Prostate gland (tissue), 2 donors: ENCODE measurements at regions not wholly inside any gene's neighbourhood (a gene's known extent, or its start where the extent isn't known, plus 50 kb on each side); places are given as distances from the start of the nearest gene placed in this dataset.

Experiments used
- DNase-seq: peaks from one replicate; pipeline ENCODE4 v3.0.0-alpha.2; 2019; ENCODE audit warnings: low spot score
- H3K27ac ChIP-seq, 2 donors: fragments of 200-600 bp; sonication (generic); 2 replicates each; pipeline ENCODE4 v1.5.1; 2017 to 2019
- H3K27me3 ChIP-seq: fragments of 200-600 bp; sonication (generic); replicated peaks from 2 replicates; pipeline ENCODE4 v1.5.1; 2019; ENCODE audit not compliant: insufficient read depth
- H3K36me3 ChIP-seq, 2 donors: fragments of 200-600 bp; sonication (generic); 1 replicate in 1 of 2; 2 replicates in 1 of 2; pipeline versions ENCODE4 v1.5.1 to v1.8.1; 2017 to 2019
- H3K4me1 ChIP-seq: fragments of 200-600 bp; sonication (generic); replicated peaks from 2 replicates; pipeline ENCODE4 v1.5.1; 2019
- H3K4me3 ChIP-seq, 2 donors: fragments of 200-600 bp; sonication (generic); 2 replicates each; pipeline ENCODE4 v1.5.1; 2017 to 2019
- H3K9me3 ChIP-seq: fragments of 200-600 bp; sonication (generic); 2 replicates; pipeline ENCODE4 v1.5.1; 2017
- POLR2A ChIP-seq: fragments of 450-650 bp; IDR thresholded peaks from one replicate; pipeline ENCODE4 v1.6.1; 2016; ENCODE audit warnings: antibody characterized with exemption, mild to moderate bottlenecking
- POLR2AphosphoS5 ChIP-seq: sonication (generic); formaldehyde crosslinking; IDR thresholded peaks from one replicate; pipeline ENCODE4 v1.6.1; 2017; ENCODE audit warnings: antibody characterized with exemption
- WGBS: methylation state at CpG from one replicate; pipeline ENCODE4 v1.1.5; 2018; 5-methylcytosine and 5-hydroxymethylcytosine counted together
- intact Hi-C: fragments of 100-400 bp; cut with DNase I; formaldehyde crosslinking; loops from one replicate; pipeline ENCODE4 v1.14.2; 2022
- TF ChIP-seq, protein P1 (sequence below), 4 experiments: fragments of 200-600 bp in 2 of 4; fragments of 450-650 bp in 2 of 4; sonication (generic) in 2 of 4; IDR thresholded peaks; 1 replicate in 3 of 4; 2 replicates in 1 of 4; pipeline ENCODE4 v1.5.1; 2016 to 2019; ENCODE audit warnings: antibody characterized with exemption in 4 of 4, mild to moderate bottlenecking in 2 of 4, moderate library complexity in 2 of 4

DNA sequence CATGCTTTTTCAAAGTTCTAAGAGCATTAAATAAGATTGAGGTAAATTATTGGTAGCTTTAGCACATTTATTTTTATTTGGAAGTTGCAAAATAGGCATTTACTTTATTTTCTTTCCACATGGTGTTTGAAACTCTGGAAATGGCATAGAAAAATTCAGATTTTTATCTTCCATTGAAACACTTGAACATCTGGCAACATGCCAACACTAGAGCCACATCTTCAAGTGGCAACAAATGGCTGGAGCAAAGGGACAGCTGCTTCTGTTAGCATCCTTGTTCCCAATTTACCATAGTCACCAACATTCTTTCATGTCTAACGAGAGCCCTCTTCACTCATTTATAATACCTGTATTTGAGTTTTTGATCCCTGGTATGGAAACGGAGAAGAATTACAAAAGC is 539.9 kb downstream of the ZNF608 start:
- TF ChIP-seq POLR2A (no peak), POLR2AphosphoS5 (no peak)
- no peak overlapping the region for H3K27ac ChIP-seq
- 30% methylated on average over 2 of the region's 2 CpGs for WGBS
- no peaks in the 10 kb centered on the region for H3K27me3 ChIP-seq
- no peak for DNase-seq
- H3K36me3 ChIP-seq = no peaks in the 10 kb centered on the region
- H3K9me3 ChIP-seq = no peaks in the 10 kb centered on the region
- H3K4me1 ChIP-seq = no peaks in the 10 kb centered on the region
- H3K4me3 ChIP-seq = no peak overlapping the region
- intact Hi-C loops = no loop called here

DNA sequence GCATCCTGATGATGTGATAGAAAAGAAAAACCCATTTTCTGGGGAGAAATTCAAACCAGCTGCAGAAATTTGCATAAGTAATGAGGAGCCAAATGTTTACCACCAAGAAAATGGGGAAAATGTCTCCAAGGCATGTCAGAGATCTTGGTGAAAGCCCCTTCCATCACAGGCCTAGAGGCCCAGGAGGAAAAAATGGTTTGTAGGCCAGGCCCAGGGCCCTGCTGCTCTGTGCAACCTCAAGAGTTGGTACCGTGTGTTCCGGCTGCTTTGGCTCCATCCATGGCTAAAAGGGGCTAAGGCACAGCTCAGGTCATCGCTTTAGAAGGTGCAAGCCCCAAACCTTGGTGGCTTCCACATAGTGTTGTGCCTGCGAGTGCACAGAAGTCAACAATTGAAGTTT is 543.1 kb downstream of the ZNF608 start:
- 91% methylated on average over 4 of the region's 4 CpGs for WGBS
- intact Hi-C loops = no loop called here
- no peaks in the 10 kb centered on the region for H3K36me3 ChIP-seq
- H3K27me3 ChIP-seq = no peaks in the 10 kb centered on the region
- no peaks in the 10 kb centered on the region for H3K9me3 ChIP-seq
- no peak overlapping the region for H3K27ac ChIP-seq
- no peak for DNase-seq
- no peaks in the 10 kb centered on the region for H3K4me1 ChIP-seq
- TF ChIP-seq POLR2A (no peak), POLR2AphosphoS5 (no peak)
- TF ChIP-seq, protein P1, sequence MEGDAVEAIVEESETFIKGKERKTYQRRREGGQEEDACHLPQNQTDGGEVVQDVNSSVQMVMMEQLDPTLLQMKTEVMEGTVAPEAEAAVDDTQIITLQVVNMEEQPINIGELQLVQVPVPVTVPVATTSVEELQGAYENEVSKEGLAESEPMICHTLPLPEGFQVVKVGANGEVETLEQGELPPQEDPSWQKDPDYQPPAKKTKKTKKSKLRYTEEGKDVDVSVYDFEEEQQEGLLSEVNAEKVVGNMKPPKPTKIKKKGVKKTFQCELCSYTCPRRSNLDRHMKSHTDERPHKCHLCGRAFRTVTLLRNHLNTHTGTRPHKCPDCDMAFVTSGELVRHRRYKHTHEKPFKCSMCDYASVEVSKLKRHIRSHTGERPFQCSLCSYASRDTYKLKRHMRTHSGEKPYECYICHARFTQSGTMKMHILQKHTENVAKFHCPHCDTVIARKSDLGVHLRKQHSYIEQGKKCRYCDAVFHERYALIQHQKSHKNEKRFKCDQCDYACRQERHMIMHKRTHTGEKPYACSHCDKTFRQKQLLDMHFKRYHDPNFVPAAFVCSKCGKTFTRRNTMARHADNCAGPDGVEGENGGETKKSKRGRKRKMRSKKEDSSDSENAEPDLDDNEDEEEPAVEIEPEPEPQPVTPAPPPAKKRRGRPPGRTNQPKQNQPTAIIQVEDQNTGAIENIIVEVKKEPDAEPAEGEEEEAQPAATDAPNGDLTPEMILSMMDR (IDR thresholded peaks at IDR 0.05) = no peak
- no peak overlapping the region for H3K4me3 ChIP-seq

GRCh38 chr5:124200381-124200780 is 546.1 kb downstream of the ZNF608 start:
- H3K4me3 ChIP-seq = no peak overlapping the region
- no peak overlapping the region for H3K27ac ChIP-seq
- DNase-seq = no peak
- no peaks in the 10 kb centered on the region for H3K27me3 ChIP-seq
- no peaks in the 10 kb centered on the region for H3K4me1 ChIP-seq
- no peak for TF ChIP-seq POLR2A
- TF ChIP-seq, protein P1 (IDR thresholded peaks at IDR 0.05) = no peak
- no peak for TF ChIP-seq POLR2AphosphoS5
- no peaks in the 10 kb centered on the region for H3K36me3 ChIP-seq
- intact Hi-C loops = no loop called here
- H3K9me3 ChIP-seq = no peaks in the 10 kb centered on the region
- WGBS = 26% methylated on average over 1 of the region's 1 CpG

GRCh38 chr5:124199893-124200292 is 546.5 kb downstream of the ZNF608 start:
- TF ChIP-seq, protein P1 (IDR thresholded peaks at IDR 0.05) = no peak
- TF ChIP-seq POLR2A (no peak), POLR2AphosphoS5 (no peak)
- intact Hi-C loops = no loop called here
- H3K4me1 ChIP-seq = no peaks in the 10 kb centered on the region
- no peak overlapping the region for H3K27ac ChIP-seq
- DNase-seq = no peak
- H3K27me3 ChIP-seq = no peaks in the 10 kb centered on the region
- no peaks in the 10 kb centered on the region for H3K36me3 ChIP-seq
- 54% methylated on average over 3 of the region's 3 CpGs for WGBS
- no peaks in the 10 kb centered on the region for H3K9me3 ChIP-seq
- H3K4me3 ChIP-seq = no peak overlapping the region

DNA sequence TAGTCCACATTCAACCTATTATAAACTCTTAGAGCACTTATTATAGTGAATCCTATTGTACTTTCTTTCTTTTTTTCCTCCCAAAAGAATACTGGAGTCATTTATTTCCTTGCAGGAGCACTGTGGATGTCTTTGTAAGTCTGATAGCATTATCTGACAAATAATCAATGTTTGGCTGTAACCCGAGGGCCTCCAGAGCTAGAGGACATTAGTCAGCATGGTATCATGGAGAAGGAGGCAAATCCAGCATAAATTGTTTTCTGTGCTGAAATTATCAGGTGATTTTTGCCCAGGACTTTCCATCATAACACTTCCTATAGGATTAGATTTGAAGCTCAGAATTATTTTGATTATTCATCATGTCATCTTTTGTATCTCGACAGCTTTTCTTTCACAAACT is 551.0 kb downstream of the ZNF608 start:
- no peak overlapping the region for H3K27ac ChIP-seq
- no peak for TF ChIP-seq POLR2A
- intact Hi-C loops = no loop called here
- no peak for DNase-seq
- no peaks in the 10 kb centered on the region for H3K4me1 ChIP-seq
- 63% methylated on average over 2 of the region's 2 CpGs for WGBS
- H3K4me3 ChIP-seq = no peak overlapping the region
- no peaks in the 10 kb centered on the region for H3K9me3 ChIP-seq
- H3K27me3 ChIP-seq = no peaks in the 10 kb centered on the region
- no peaks in the 10 kb centered on the region for H3K36me3 ChIP-seq

- TF ChIP-seq POLR2A (no peak), POLR2AphosphoS5 (no peak)
- TF ChIP-seq, protein P1 (IDR thresholded peaks at IDR 0.05) = no peak
- intact Hi-C loops = no loop called here
- Histone ChIP-seq H3K4me3 (no peak overlapping the region), H3K36me3 (no peaks in the 10 kb centered on the region), H3K4me1 (no peaks in the 10 kb centered on the region), H3K27me3 (no peaks in the 10 kb centered on the region), H3K9me3 (no peaks in the 10 kb centered on the region), H3K27ac (no peak overlapping the region)
- DNase-seq = no peak
- WGBS = 57% methylated on average over 7 of the region's 7 CpGs
These were observed 552.2 kb downstream of the ZNF608 start for GRCh38 chr5:124194282-124194681.
